Fibroblast of skin of right biceps (primary cell): ENCODE measurements at regions not wholly inside any gene's neighbourhood (a gene's known extent, or its start where the extent isn't known, plus 50 kb on each side); places are given as distances from the start of the nearest gene placed in this dataset.

Experiments used
- DNase-seq: peaks from one replicate; pipeline ENCODE4 v3.0.0-alpha.2; 2013

DNA sequence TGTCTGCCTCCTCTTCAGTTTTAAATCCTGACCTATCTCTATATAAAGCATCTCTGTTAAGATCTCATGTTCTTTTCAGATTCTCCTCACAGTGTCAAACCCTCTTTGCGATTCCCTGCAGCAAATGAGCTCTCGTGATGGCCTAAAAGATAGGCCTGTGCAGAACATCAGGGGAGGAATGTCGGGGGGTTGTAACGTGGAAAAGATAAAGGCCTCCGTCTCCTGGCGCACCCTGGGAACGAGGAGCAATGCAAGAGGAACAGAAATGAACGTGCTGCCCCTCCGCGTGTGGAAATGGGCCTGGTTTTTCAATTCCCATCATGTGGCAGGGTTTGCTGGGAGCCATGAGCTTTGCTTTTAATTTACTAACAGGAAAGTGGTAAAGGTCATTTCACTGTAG, 285.0 kb upstream of the TPM1 start:
- no peak for DNase-seq

DNA sequence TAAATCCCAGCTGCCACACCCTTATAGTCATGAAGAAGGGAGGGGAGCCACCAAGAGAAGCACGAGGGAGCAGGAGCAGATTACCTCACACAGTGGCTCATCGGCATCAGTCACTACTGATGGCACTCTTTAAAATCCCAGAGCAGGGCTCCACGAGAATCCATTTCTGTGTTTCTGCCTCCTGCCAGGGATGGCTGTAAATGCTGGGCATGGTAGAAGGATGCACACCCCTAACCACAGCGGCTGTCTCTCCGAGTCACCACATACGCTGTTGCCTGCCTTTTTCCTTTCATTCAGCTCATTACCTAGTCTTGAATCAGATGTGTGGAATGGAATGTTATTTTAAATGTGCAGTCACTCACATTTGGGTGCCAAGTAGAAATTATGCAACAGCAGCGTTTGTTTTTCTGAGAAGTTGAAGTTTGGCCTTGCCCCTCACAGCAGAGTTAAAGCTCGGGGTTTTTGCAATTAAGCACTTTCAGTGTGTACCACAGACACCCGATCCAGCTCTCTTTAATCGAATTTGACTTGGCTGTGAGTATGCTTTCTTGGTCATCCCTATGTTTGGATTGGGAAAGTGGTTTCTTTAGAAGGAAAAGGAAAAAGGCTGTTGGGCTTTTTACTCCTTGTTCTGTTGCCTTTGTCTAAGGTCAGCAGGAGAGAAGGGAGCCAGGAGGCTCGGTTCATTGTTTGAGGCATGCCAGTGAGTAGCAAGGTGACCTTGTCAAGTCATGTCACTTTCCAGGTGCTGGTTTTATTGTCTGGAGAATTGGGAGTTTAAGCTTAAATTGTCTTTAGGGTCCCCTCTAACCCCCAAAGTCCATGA, 284.2 kb upstream of the TPM1 start:
- peak; percentile 96 for DNase-seq

GRCh38 chr15:62758952-62759349, 283.6 kb upstream of the TPM1 start:
- DNase-seq, result no peak

DNA sequence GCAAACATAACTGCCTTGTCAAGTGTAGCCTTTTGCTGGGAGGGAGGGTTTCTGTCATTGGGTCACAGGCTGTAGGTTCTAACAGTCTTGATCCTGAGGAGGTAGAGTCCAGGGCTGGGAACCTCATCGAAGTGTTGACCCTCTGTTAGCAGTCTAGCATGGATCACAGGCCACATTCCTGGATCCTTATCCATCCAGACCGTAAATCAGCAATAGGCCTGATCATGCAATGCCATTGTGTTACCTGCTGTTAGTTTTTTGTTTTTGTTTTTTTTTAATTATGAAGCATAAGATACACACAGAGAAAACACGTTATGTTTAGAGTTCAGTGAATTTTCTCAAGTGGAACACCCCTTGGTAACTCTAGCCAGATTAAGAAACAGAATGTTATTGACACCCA, 282.0 kb upstream of the TPM1 start:
- DNase-seq, result no peak

DNA sequence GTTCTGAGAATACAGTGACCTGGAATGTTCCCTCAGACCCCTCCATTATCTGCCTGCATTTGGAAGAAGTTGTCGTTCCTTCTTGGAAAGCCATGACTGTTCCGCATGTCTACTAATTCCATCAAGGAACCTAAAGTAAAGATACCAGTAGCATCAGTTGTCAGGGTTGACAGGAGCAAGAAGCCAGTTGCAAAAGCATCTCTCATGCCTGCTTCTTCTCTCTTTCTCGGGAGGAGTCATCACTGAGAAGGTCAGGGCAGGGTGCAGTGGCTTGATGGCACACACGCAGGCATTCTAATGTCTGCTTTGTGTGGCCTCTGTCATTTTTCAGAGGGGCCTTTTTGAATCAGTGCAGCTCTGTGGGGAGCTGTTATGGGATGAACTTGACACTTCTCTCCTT, 276.6 kb upstream of the TPM1 start:
- DNase-seq, result no peak

DNA sequence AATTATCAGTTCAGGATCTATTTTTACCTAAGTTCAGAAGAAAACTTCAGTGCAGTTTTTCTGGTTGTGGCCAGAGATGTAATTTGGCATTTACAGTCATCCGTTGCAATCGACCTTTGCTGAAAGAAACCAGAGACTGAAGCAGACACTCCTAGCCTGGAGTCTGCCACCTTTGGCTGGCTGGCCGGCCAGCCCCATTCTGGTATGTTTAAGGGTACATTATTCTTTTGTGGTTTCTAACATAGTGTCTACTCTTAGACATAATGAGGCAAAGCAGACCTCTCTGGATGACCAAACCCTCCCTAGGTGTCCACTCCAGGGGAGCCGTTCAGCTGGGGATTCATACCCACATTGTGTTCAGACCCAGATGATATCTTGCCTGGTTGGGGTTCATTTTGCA, 275.9 kb upstream of the TPM1 start:
- DNase-seq, result no peak

DNA sequence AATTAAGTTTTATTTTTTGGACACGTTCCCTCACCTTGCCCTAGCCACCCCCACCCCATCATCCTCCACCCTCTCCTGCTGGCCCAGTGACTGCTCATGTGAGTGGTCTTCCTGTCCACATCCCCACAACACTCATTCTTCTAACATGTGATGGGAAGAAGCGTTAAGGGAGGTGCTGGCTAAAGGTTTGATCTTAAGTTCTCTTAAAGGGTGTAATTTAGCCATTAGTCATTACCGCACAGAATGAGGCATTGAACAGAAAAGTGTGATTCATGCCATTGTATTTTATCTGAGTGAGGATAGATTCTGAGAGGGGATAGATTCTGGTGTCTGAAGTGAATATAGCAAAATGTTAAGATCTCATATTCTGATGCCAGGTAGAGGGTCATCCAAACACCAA, 272.9 kb upstream of the TPM1 start:
- DNase-seq, result peak; percentile 95

DNA sequence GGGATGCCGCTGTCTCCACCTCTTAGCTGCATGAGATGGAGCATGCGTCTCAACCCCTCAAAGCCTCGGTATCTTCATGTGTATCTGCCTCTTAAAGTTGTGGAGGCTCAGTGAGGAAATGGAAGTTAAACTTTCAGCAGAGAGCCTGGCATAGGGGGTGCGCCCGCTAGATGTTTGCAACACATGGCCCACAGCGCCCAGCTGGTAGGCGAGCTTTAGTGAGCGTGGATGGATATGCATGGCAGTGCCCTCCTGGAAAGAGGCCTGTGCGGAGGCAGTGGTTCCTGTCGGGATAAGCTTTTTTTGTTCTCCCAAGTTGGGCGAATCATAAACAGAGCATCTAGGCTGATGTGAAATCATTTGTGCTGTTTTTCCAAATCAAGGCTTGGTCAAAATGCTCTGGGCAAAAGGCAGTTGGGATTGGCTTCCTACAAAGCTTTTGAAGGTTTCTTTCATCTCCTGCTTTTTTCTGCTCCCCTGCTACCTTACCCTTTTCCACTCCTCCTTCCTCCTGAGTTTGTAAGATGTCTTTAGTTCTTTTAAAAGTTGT, 272.4 kb upstream of the TPM1 start:
- DNase-seq, result peak; percentile 35

DNA sequence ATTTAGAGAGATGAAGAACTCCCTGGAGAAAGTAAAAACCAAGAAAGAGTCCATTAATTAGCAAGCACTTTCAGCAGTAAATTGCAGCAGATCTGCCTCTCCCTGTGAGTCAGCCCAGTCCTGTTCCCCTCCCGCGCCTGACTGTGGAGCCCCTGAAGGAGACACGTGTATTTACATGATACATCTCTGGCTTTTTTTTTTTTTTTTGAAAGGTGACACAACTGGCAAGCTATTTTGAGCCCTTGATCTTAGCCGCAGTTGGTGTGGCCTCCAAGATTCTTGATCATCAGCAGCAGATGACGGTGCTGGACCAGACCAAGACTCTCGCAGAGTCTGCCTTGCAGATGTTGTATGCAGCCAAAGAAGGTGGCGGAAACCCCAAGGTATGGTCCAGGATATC, 271.8 kb upstream of the TPM1 start:
- peak; percentile 97 for DNase-seq

DNA sequence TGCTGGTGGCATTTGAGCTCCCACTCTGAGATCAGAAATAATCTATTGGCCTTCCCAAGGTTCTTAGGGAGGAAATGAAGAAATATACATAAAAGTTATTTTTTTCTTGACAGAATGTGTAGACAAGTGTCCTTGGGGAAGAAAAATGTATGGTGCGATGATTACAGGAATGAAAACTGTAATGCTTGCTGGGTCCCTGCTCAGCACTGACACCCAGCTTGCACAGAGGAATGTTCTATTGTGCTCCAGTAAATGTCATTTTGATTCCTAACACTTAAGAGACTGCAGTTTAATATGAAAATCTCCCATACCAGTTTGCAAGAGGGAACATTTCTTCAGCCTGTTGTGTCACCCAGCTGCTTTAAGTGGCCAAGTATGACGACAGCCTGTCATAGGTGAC, 271.3 kb upstream of the TPM1 start:
- peak; percentile 46 for DNase-seq

DNA sequence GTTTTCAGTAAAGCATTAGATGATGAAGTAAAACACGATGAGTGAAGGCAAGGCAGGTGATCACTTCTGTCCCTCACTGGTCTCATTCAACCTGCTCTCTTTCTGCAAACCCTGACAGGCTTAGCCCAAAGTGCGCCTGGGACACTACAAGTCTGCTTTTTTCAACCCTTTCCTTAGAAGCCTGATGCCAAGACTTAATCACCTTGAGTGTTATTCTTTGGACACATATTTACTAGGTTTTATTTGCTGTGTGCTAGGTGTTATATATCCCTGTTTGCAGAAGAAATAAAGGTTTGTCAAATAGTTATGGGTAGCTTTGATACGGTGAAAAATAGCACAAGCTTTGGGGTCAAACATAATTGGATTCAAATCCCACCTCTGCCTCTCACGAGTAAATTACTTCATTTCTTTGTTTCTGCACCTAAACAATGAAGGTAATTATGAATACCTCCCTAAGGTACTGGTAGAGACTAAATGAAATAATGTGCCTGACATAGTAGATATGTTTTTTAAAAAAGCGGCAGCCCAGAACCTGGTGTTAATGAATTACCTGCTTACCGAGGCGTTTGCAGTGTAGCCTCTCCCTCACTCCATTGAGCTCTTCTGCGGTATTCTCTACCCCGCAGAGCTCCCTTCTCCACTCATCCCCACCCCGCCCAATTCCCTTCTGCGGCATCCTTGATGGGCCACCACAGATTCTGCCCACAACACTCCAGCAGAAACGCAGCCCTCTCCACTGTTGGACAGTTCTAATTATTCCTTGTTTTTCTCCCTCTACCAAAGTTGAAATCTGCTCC, 269.0 kb upstream of the TPM1 start:
- no peak for DNase-seq

DNA sequence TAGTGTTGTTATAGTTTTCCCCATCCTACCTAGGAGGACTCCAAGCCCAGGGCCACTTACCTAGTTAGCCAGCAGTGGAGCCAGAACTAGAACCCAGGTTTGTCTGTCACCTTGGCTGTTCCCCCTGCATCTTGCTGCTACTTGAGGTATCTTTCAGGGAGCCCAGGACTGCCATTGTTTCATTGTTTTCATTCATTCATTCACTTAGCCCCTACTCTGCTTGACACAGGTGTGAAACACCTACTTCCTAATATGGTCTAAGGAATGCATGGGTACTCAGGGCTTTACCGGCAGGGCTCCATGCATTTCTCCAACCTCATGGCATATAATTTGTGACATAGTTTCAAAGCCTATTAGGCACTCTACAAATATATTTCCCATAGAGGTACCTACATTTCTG, 266.6 kb upstream of the TPM1 start:
- DNase-seq, result no peak

GRCh38 chr15:62777671-62778070, 264.9 kb upstream of the TPM1 start:
- DNase-seq, result peak; percentile 94

DNA sequence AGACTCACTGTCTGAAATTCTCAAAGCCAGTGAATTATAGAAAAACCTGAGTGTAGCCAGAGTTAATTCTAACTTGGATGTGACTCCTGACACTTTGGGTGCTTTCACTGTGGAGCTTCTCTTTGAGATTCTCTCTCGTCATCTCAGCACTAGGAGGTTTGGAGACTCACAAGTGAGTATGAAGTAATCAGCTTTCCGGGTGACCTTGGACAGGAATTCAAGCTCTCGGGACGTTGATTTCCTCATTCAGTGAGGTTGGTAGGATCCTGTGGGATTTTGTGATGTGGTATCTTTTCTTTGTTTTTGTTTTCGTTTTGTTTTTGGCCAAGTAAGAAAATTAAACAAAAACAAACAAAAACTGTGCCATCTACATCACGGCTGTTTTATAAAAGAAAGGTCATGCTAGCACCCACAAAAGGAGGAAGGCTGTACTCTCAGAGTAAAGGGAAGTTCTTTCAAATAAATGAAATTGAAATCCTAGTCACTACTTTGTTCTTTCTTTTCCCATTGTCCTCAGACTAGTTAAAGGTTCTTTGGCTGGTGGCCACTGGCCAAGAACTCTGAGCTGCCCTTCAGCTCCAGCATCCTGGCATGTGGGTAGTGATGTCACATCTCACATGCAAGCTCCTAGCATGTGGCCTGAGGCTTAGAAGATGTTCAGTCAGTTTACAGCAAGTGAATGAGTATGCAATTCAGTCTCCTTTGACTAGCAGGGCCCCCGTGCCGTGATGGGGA, 263.3 kb upstream of the TPM1 start:
- peak; percentile 51 for DNase-seq

DNA sequence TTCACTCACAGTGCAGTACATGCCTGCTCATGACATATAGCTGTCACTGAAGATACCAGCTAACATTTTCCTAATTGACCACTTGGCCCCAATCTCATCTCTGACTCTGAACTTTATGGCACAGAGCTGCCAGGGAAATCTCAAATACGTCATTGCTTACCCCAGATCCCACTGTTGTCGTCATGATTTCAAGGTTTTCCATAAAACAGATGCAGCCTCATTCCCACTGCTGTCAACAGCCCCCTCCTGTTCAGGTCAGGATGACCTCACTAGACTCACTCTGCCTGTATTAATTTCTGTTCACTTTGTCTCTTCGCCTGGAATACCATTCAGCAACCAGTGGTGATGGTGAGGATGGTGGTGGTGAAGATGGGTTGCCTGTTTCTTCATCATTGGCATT, 262.6 kb upstream of the TPM1 start:
- DNase-seq, result no peak

GRCh38 chr15:62781081-62781497, 261.5 kb upstream of the TPM1 start:
- peak; percentile 68 for DNase-seq

DNA sequence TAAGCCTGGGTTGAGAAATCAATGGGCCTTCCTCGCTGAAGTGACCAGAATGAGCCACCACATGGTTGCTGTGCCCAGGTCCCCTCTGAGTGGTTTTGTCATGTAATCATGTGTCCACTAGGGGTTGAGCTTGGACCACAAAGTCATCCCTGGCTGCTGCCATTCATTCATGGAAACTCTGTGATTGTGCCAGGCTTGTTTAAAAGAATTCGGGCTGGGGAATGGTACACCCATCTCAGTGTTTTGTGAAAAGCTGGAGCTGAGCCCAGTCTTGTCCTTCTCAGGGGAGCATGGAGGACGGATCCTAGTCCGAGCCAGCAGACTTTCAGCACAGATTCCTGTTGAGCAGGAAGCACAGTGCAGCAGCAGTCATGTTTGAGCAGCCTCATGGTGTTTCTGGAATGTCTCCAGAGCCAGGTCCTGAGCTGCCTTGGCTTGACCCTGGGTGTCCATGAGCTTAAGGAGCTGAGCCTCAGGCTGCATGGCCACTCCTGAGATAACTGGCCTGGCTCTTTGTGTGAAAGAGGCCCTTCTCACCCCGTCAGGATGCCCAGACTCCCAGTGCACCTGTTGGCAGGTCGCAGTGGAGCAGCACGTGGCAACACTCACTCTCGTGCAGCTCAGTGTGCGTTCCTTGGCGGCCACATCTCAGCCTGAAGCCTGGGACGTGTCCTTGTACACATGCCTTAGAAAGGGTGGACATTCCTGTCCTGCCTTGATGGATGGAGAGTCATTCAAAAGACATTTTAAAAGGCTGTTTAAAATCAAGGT, 260.3 kb upstream of the TPM1 start:
- DNase-seq, result peak; percentile 92

GRCh38 chr15:62782896-62783295, 259.7 kb upstream of the TPM1 start:
- DNase-seq, result peak; percentile 17

- DNase-seq, result peak; percentile 83
These were observed 259.1 kb upstream of the TPM1 start for GRCh38 chr15:62783303-62783957.

DNA sequence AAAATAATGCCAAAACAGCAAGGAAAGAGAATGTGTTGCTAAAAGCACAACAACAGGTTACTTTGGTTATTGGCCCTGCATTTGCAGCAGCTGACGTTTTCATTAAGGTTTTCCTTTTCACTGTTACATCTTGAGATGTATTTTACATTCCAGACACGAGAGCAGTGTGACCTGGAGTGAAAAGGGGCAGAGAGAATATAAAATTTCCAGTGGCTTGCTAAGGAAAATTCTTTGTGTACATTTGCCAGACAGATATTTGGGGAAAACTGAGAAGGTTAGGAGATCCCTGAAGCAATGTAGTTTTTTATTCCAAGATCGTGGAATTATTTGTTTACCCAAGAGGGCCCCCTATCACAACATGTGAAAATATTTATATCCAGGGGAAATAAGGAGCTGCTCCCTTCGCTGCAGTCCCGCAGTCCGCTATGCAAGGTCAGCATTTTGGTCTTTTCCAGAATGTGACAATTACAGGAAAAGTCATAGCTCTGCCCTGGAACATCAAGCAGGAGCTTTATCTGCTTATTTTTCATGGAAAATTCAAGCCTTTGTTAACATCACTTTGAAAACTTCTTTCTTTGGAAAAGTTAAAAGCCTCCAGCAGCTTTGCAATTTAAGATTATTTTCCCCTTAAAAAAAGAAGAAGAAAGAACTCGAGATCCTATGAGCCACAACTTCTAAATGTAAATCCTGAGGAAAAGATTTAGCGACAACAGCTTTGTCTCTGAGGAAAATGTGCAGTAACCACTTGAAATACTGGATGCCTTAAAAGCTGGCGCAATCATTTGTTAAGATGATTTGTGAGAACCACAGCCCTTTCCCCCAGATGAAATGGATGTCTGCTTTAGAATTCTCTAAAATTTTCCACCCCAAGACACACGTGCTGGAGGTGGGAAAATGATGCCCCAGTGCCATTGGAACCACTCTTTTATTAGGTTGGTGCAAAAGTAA, 256.4 kb upstream of the TPM1 start:
- peak; percentile 48 for DNase-seq

- no peak for DNase-seq
These were observed 255.1 kb upstream of the TPM1 start for GRCh38 chr15:62787401-62787800.
